ENCODE measurements at regions not wholly inside any gene's neighbourhood (a gene's known extent, or its start where the extent isn't known, plus 50 kb on each side); places are given as distances from the start of the nearest gene placed in this dataset.

DNA sequence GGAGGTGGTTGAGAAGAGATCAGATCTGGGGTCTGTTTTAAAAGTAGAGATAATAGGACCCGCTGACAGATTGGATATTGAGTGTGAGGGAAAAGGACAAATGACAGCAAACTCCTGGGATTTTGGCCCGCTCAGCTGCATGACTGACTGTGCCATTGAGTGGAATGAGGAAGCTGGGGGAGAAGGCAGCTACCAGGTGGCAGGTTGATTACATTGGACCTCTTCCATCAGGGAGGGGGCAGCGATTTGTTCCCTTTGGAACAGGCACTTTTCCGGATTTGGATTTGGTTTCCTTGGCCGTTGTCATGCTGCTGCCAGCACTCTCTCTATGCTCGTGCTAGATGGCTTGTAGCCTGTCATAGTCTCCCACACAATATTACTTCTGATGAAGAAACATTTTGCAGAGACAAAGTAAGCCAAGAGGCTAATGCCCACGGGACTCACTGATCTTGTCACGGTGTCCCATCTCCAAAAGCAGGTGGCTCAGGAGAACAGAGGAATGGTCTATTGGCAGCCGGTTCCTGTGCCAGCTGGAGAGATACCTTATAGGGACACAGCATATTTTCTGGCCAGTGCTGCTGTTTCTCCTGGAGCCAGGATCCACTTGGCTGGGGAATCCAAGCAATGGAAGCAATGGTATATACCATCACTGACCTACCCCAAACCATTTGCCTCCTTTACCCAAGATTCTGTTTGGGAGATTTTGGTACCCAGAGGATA lies 69.1 kb upstream of the WAC start:
- 32 to 43% (median 36%) methylated on average over 9 of the region's 9 CpGs for WGBS, 3 donors
- H3K9me3 ChIP-seq = no peaks in the 10 kb centered on the region
- no peak for ATAC-seq
- TF ChIP-seq, protein P1, sequence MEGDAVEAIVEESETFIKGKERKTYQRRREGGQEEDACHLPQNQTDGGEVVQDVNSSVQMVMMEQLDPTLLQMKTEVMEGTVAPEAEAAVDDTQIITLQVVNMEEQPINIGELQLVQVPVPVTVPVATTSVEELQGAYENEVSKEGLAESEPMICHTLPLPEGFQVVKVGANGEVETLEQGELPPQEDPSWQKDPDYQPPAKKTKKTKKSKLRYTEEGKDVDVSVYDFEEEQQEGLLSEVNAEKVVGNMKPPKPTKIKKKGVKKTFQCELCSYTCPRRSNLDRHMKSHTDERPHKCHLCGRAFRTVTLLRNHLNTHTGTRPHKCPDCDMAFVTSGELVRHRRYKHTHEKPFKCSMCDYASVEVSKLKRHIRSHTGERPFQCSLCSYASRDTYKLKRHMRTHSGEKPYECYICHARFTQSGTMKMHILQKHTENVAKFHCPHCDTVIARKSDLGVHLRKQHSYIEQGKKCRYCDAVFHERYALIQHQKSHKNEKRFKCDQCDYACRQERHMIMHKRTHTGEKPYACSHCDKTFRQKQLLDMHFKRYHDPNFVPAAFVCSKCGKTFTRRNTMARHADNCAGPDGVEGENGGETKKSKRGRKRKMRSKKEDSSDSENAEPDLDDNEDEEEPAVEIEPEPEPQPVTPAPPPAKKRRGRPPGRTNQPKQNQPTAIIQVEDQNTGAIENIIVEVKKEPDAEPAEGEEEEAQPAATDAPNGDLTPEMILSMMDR (IDR thresholded peaks at IDR 0.05) = no peak
- H3K4me1 ChIP-seq = no peaks in the 10 kb centered on the region
- no peak for DNase-seq
- H3K4me3 ChIP-seq = no peak overlapping the region
- H3K36me3 ChIP-seq (ENCODE audit: insufficient read depth in 1 of 2, low read depth in 1 of 2) = no peaks in the 10 kb centered on the region
- H3K27ac ChIP-seq = no peak overlapping the region
- no peaks in the 10 kb centered on the region for H3K27me3 ChIP-seq (ENCODE audit: insufficient read depth in 3 of 3, low read length in 2 of 3)
- intact Hi-C loops (cut with DNase I) = no loop called here

DNA sequence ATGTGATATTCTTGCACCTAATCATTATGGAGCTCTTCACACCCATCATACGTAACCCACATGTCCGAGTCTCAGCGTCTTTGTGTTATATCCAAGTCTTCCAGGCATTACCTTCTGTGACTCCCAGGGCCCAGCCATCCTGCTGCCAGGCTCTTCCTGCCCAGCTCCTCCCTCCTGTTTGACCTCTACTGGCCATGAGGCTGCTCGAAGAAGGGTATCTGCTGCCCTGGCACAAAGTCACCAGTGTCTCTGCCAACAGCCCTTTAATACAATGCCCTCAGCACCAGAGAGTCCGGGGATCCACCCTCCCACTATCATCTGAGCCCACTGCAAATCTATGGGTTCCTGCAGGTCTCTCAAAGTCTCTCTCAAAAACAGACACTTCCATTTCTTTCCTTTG lies 65.3 kb upstream of the WAC start:
- no peaks in the 10 kb centered on the region for H3K27me3 ChIP-seq (ENCODE audit: insufficient read depth in 3 of 3, low read length in 2 of 3)
- H3K4me3 ChIP-seq = no peak overlapping the region
- DNase-seq = no peak
- 59 to 75% (median 61%) methylated on average over 5 of the region's 5 CpGs for WGBS, 3 donors
- H3K4me1 ChIP-seq = no peaks in the 10 kb centered on the region
- intact Hi-C loops (cut with DNase I) = no loop called here
- no peaks in the 10 kb centered on the region for H3K36me3 ChIP-seq (ENCODE audit: insufficient read depth in 1 of 2, low read depth in 1 of 2)
- no peak for ATAC-seq
- no peaks in the 10 kb centered on the region for H3K9me3 ChIP-seq
- TF ChIP-seq, protein P1 (IDR thresholded peaks at IDR 0.05) = no peak
- H3K27ac ChIP-seq = no peak overlapping the region

DNA sequence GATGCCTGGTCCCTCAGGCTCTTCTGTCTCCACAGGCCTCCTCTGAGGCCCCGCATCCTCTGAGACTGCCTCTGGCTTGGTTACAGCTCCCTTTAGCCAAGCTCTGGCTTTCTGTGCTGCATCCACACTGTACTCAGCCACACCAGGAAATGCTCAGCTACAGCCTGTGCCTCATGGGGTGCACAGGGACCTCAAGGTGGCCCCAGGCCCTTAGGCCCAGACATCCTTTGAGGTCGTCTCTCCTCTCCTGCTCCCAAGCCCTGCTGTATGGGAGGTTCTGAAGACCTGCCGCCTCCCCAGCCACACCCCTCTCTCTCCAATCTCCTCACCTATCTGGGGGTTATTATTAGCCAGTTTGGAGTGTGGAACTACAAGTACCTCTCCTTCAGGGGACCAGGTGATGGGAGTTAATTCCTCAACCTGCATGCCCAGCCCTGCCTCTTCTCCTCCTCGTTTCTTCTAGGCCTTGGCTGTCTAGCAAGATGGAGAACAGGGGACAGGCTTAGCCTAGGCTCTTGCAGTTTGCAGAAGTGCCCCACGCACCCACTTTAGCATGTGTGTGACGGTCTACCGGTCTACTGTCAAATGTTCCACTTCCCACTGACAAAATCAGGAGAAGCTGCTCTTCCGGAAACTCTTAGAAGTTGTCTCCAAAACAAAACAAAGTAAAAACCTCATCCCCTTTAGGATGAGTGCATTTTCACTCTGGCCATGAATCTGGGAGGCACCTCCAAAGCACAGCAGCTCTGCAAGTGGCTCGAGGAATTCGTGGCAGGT lies 64.0 kb upstream of the WAC start:
- no peaks in the 10 kb centered on the region for H3K4me1 ChIP-seq
- intact Hi-C loops (cut with DNase I) = no loop called here
- TF ChIP-seq, protein P1 (IDR thresholded peaks at IDR 0.05) = no peak
- no peaks in the 10 kb centered on the region for H3K27me3 ChIP-seq (ENCODE audit: insufficient read depth in 3 of 3, low read length in 2 of 3)
- no peak overlapping the region for H3K27ac ChIP-seq
- 77 to 81% (median 79%) methylated on average over 10 of the region's 10 CpGs for WGBS, 3 donors
- H3K4me3 ChIP-seq = no peak overlapping the region
- no peaks in the 10 kb centered on the region for H3K36me3 ChIP-seq (ENCODE audit: insufficient read depth in 1 of 2, low read depth in 1 of 2)
- no peak for DNase-seq
- H3K9me3 ChIP-seq = no peaks in the 10 kb centered on the region
- ATAC-seq = no peak

DNA sequence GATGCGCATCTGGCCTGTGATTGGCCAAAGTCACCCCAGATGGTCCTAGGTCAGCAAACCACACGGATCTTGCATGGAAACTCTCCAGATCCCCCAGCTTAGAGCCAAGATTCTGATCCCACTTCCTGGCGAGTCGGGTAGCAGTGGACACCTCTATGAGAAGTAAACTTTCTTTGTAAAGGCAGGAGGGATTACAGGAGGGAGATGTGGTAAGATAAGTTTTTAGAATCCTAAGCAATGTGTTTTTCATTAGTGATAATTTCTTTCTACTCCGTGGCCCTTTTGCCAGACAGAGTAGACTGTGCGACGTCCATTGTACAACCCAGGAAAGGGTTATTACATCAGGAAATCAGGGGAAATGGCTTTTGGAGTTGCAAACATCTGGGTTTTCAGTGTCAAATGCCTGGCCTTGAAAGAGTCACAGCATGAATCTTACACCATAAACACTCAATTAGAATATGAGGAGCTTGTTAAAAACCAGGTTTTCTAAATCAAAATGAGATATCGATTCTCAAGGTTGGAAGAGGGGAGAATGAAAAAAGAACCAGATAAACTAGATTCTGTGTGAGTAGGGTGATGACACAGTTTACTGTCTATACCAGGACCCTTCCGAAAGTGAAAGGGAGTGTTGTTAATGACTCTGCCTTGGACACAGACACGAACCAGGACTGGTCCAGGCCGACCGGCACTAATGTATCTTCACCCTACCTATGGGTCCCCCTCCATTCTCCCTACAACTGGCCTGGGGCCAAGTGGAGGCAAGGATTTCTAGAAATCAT lies 61.9 kb upstream of the WAC start:
- 45 to 58% (median 48%) methylated on average over 12 of the region's 12 CpGs for WGBS, 3 donors
- Histone ChIP-seq H3K27me3 (ENCODE audit: insufficient read depth in 3 of 3, low read length in 2 of 3) (no peaks in the 10 kb centered on the region), H3K4me1 (no peaks in the 10 kb centered on the region), H3K4me3 (no peak overlapping the region), H3K27ac (no peak overlapping the region), H3K36me3 (ENCODE audit: insufficient read depth in 1 of 2, low read depth in 1 of 2) (no peaks in the 10 kb centered on the region), H3K9me3 (no peaks in the 10 kb centered on the region)
- ATAC-seq (no peak), DNase-seq (no peak)
- TF ChIP-seq, protein P1 (IDR thresholded peaks at IDR 0.05) = no peak
- intact Hi-C loops (cut with DNase I) = no loop called here
